ENCODE measurements at regions not wholly inside any gene's neighbourhood (a gene's known extent, or its start where the extent isn't known, plus 50 kb on each side); places are given as distances from the start of the nearest gene placed in this dataset.

DNA sequence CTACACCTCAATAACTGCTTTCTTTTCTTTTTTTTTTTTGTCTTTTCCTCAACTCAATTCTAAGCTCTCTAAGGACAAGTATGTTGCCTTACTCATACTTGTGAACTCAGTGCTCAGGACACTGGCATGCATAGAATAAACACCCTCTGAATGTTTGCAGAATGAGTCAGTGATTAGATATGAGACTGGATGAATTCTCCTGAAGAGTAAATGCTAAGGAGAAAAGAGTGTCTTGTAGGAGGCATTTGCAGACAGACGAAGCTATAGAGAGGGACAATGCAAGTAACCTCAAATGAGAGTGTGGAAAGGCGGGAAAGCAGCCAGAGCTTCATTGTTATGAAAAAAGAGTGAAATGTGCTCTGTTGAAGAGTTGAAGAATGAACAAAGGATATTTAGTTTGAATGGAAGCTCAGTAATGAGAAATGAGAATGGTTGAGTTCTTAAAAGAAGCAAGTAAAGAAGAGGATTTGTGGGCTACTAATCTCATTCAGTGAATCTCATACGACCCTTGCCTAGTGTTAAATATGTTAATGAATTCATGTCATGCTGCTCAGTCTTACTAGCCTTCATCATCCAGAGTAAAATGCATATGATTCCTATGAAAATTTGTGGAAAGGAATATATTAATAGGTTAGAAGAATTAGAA lies 166.1 kb upstream of the DPYD start:
- TF ChIP-seq, protein P1, sequence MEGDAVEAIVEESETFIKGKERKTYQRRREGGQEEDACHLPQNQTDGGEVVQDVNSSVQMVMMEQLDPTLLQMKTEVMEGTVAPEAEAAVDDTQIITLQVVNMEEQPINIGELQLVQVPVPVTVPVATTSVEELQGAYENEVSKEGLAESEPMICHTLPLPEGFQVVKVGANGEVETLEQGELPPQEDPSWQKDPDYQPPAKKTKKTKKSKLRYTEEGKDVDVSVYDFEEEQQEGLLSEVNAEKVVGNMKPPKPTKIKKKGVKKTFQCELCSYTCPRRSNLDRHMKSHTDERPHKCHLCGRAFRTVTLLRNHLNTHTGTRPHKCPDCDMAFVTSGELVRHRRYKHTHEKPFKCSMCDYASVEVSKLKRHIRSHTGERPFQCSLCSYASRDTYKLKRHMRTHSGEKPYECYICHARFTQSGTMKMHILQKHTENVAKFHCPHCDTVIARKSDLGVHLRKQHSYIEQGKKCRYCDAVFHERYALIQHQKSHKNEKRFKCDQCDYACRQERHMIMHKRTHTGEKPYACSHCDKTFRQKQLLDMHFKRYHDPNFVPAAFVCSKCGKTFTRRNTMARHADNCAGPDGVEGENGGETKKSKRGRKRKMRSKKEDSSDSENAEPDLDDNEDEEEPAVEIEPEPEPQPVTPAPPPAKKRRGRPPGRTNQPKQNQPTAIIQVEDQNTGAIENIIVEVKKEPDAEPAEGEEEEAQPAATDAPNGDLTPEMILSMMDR (IDR thresholded peaks at IDR 0.05): no peak
- no peak for ATAC-seq (ENCODE audit: low FRiP score)
- DNase-seq (ENCODE audit: low spot score): no peak

DNA sequence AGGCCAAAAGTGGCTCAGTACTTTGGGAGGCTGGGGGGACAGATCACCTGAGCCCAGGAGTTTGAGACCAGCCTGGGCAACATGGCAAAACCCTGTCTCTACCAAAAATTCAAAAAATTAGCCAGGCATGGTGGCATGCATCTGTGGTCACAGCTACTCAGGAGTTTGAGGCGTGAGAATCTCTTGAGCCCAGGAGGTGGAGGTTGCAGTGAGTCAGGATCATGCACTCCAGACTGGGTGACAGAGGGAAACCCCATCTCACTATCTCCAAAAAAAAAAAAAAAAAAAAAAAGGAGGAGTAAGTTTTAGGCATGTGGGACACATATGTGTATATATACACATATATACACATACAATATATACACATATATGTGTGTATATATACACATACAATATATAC lies 165.3 kb upstream of the DPYD start:
- TF ChIP-seq, protein P1 (IDR thresholded peaks at IDR 0.05): no peak
- ATAC-seq (ENCODE audit: low FRiP score) (no peak), DNase-seq (ENCODE audit: low spot score) (no peak)

DNA sequence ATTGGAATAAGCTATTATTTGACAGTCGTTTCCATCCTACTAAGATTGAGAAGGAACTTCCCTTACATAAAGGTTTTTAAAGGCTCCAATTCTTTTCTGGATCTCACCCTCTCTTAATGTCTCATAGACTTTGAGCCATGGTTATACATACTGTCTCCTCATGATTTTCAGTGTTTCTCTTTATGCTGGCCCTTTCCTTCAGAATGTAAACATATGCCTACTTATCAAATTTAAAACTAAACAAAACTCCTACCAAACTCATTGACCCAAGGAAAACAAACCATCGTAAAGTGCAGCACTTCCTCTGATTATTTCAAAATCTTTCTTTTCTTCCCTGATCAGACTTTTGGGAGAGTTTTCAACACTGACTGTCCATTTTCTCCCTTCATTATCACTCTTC lies 163.4 kb upstream of the DPYD start:
- no peak for ATAC-seq (ENCODE audit: low FRiP score)
- no peak for DNase-seq (ENCODE audit: low spot score)
- TF ChIP-seq, protein P1 (IDR thresholded peaks at IDR 0.05): no peak

DNA sequence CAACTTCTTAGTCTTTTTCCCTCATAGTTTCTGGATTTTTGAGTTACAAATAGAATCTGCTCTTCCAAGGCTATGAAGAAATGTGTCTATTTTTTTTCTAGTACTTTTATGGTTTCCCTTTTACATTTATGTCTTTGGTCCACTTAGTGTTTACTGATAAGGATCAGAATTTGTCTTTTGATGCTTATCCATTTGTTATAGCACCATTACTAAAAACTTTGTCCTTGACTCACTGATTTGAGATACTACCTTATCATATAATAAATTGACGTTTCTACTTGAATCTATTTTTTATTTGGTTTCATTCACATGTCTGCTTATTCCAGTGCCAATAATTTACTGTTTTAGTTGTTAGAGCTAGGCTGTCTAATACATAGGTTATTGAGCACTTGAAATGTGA lies 161.1 kb upstream of the DPYD start:
- no peak for ATAC-seq (ENCODE audit: low FRiP score)
- TF ChIP-seq, protein P1 (IDR thresholded peaks at IDR 0.05): no peak

DNA sequence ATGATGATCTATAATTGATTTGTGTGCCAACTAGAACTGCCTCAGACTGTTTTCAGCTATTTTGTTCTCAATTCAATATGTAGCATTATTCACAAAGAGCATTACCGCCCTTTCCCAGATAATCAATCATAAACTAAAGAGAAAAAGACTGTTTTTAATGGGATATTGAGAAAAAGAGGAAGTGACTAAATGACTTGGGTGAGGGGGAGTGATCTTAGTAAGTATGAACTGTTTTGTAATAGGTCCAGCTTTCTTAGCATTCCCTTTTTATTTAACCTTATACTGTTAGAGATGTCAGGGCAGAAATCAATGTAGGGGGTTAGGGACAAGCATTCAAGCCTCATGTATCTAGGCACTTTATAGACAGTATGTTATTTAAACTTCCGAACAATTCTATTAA lies 157.8 kb upstream of the DPYD start:
- TF ChIP-seq, protein P1 (IDR thresholded peaks at IDR 0.05): no peak
- DNase-seq (ENCODE audit: low spot score): no peak
- ATAC-seq (ENCODE audit: low FRiP score): no peak

More for the DNA sequence above, 161.1 kb upstream of the DPYD start:
- no peak for DNase-seq (ENCODE audit: low spot score)

DNA sequence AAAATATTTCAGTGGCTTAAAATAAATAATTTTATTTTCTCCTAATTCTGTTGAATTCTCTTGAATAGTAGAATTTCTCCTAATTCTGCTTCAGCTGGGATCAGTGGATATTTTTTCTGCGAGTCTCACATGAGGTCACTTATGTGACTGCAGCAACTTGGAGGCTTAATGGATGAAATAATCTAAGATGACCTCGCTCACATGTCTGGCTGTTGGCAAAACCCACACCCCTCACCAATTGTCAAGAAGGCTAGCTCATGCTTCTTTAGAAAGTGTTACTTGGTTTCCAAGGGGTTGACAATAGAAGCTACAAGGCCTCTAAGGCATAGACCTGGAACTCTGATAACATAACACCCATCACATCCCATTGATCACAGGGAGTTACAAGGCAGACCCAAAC lies 156.9 kb upstream of the DPYD start:
- TF ChIP-seq, protein P1 (IDR thresholded peaks at IDR 0.05): no peak
- DNase-seq (ENCODE audit: low spot score) (no peak), ATAC-seq (ENCODE audit: low FRiP score) (no peak)

DNA sequence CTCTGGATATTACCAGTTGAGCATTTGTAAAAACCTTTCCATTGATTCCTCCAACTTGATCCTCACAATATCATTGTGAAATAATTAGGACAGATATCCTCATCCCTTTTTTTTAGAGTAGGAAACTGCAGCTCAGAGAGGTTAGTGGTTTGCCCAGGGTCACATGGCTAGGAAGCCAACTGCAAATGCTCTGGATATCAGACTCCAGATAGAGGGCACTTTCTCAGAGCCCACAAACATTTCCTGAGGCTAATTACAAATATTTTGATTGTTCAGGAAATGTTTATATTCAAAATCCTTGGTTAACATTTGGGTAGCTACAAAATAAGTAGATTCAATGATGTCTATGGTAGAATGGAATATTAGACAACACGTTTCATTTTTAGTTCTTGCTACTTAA lies 154.8 kb upstream of the DPYD start:
- ATAC-seq (ENCODE audit: low FRiP score): no peak
- TF ChIP-seq, protein P1 (IDR thresholded peaks at IDR 0.05): no peak
- no peak for DNase-seq (ENCODE audit: low spot score)

Data from omental fat pad (tissue), 3 donors.